Neural cell (in vitro differentiated cells): ENCODE measurements at regions not wholly inside any gene's neighbourhood (a gene's known extent, or its start where the extent isn't known, plus 50 kb on each side); places are given as distances from the start of the nearest gene placed in this dataset.

Experiments
- H2AFZ ChIP-seq: fragments of 200-600, 300-800 bp; sonication (generic), shearing (Covaris generic); 2 replicates; pipeline ENCODE4 v1.6.0; 2014; ENCODE audit warnings: low read depth, mild to moderate bottlenecking, antibody characterized with exemption, low read length, moderate library complexity
- H3F3A ChIP-seq: fragments of 200-600 bp; shearing (Covaris generic); 2 replicates; pipeline ENCODE4 v1.6.1; 2016; ENCODE audit warnings: mild to moderate bottlenecking, moderate library complexity, mixed read lengths, antibody characterized with exemption, low read length; ENCODE audit not compliant: insufficient read depth, poor library complexity, severe bottlenecking
- H3K27ac ChIP-seq: fragments of 200-600, 300-800 bp; sonication (generic), shearing (Covaris generic); 2 replicates; pipeline ENCODE4 v1.5.1; 2014; ENCODE audit warnings: mild to moderate bottlenecking, low read length, moderate library complexity
- H3K27me3 ChIP-seq: fragments of 300-800, 200-600 bp; sonication (generic), shearing (Covaris generic); 2 replicates; pipeline ENCODE4 v1.6.0; 2014; ENCODE audit warnings: mild to moderate bottlenecking, low read depth, low read length, moderate library complexity; ENCODE audit not compliant: insufficient read depth
- H3K36me3 ChIP-seq: fragments of 300-800, 200-600 bp; sonication (generic), shearing (Covaris generic); 2 replicates; pipeline ENCODE4 v1.5.1; 2014; ENCODE audit warnings: mild to moderate bottlenecking, antibody characterized with exemption, low read length, moderate library complexity; ENCODE audit not compliant: insufficient read depth
- H3K4me2 ChIP-seq: fragments of 300-800, 200-600 bp; sonication (generic), shearing (Covaris generic); 2 replicates; pipeline ENCODE4 v1.6.0; 2014; ENCODE audit warnings: mild to moderate bottlenecking, low read length
- H3K4me3 ChIP-seq: fragments of 300-800, 200-600 bp; sonication (generic), shearing (Covaris generic); 2 replicates; pipeline ENCODE4 v1.5.1; 2014; ENCODE audit warnings: mild to moderate bottlenecking, low read length, moderate library complexity
- H3K79me2 ChIP-seq: fragments of 200-600 bp; shearing (Covaris generic); replicated peaks from 2 replicates; pipeline ENCODE4 v1.6.0; 2014; ENCODE audit warnings: mild to moderate bottlenecking, low read length, moderate library complexity; ENCODE audit not compliant: insufficient read depth
- H3K9ac ChIP-seq: fragments of 300-800, 200-600 bp; sonication (generic), shearing (Covaris generic); 2 replicates; pipeline ENCODE4 v1.6.1; 2016; ENCODE audit warnings: mild to moderate bottlenecking, low read length, mixed read lengths
- H3K9me2 ChIP-seq: fragments of 200-600 bp; shearing (Covaris generic); 2 replicates; pipeline ENCODE4 v1.6.1; 2016; ENCODE audit warnings: mild to moderate bottlenecking, low read length, mixed read lengths; ENCODE audit not compliant: insufficient read depth
- H3K9me3 ChIP-seq: fragments of 200-600, 300-800 bp; sonication (generic), shearing (Covaris generic); 2 replicates; pipeline ENCODE4 v1.6.1; 2016; ENCODE audit warnings: mild to moderate bottlenecking, mixed run types, low read length, moderate library complexity, mixed read lengths
- H4K20me1 ChIP-seq: fragments of 200-600 bp; shearing (Covaris generic); 2 replicates; pipeline ENCODE4 v1.6.1; 2016; ENCODE audit warnings: mild to moderate bottlenecking, mixed run types; ENCODE audit not compliant: insufficient read depth
- CTCF ChIP-seq: fragments of 450-650 bp; IDR thresholded peaks from 2 replicates; pipeline ENCODE4 v1.5.1; 2014; ENCODE audit warnings: antibody characterized with exemption, mild to moderate bottlenecking, moderate library complexity; ENCODE audit not compliant: poor library complexity, severe bottlenecking
- EP300 ChIP-seq: fragments of 450-650 bp; conservative IDR thresholded peaks from 2 replicates; pipeline ENCODE4 v1.6.1; 2014; ENCODE audit warnings: antibody characterized with exemption, mild to moderate bottlenecking, moderate library complexity; ENCODE audit not compliant: poor library complexity, severe bottlenecking
- EZH2 ChIP-seq: fragments of 200-600, 300-800 bp; shearing (Covaris generic), sonication (generic); IDR thresholded peaks from 2 replicates; pipeline ENCODE4 v1.6.1; 2014; ENCODE audit warnings: antibody characterized with exemption, low read length, borderline replicate concordance, mild to moderate bottlenecking; ENCODE audit not compliant: insufficient read depth, poor library complexity, severe bottlenecking
- MXI1 ChIP-seq: fragments of 450-650 bp; conservative IDR thresholded peaks from 2 replicates; pipeline ENCODE4 v1.6.1; 2014; ENCODE audit warnings: antibody characterized with exemption, mild to moderate bottlenecking; ENCODE audit not compliant: poor library complexity, severe bottlenecking
- POLR2AphosphoS5 ChIP-seq: IDR thresholded peaks from 2 replicates; pipeline ENCODE4 v1.6.1; 2012
- RAD21 ChIP-seq: fragments of 450-650 bp; conservative IDR thresholded peaks from 2 replicates; pipeline ENCODE4 v1.6.1; 2014; ENCODE audit warnings: antibody characterized with exemption, mild to moderate bottlenecking, moderate library complexity
- REST ChIP-seq: IDR thresholded peaks from 2 replicates; pipeline ENCODE4 v1.6.1; 2012; ENCODE audit warnings: borderline replicate concordance
- SMC3 ChIP-seq: fragments of 450-650 bp; conservative IDR thresholded peaks from 2 replicates; pipeline ENCODE4 v1.6.1; 2014; ENCODE audit warnings: antibody characterized with exemption, mild to moderate bottlenecking, moderate library complexity; ENCODE audit not compliant: poor library complexity
- TAF1 ChIP-seq: IDR thresholded peaks from 2 replicates; pipeline ENCODE4 v1.6.1; 2012; ENCODE audit warnings: low read depth

- Histone ChIP-seq H3K9me2 (no peaks in the 10 kb centered on the region), H3K27ac (no peak overlapping the region), H3K27me3 (no peaks in the 10 kb centered on the region), H3K79me2 (no peaks in the 10 kb centered on the region), H3K36me3 (no peaks in the 10 kb centered on the region), H3K4me3 (no peak overlapping the region), H3K4me2 (no peak overlapping the region), H4K20me1 (no peaks in the 10 kb centered on the region), H2AFZ (no peak overlapping the region), H3F3A (no peaks in the 10 kb centered on the region), H3K9ac (no peak overlapping the region), H3K9me3 (no peaks in the 10 kb centered on the region)
- no peak for TF ChIP-seq MXI1
- TF ChIP-seq EZH2, result no peak
- no peak for TF ChIP-seq TAF1
- TF ChIP-seq CTCF, result no peak
- TF ChIP-seq EP300, result no peak
- TF ChIP-seq SMC3, result no peak
Observed at GRCh38 chr5:159737263-159737662, 179.0 kb upstream of the ADRA1B start.

- no peak overlapping the region for H3K4me3 ChIP-seq
- H3K79me2 ChIP-seq, result no peaks in the 10 kb centered on the region
- no peak overlapping the region for H2AFZ ChIP-seq
- no peak overlapping the region for H3K4me2 ChIP-seq
- H3K27me3 ChIP-seq, result no peaks in the 10 kb centered on the region
- H3K9me2 ChIP-seq, result no peaks in the 10 kb centered on the region
- H3K9me3 ChIP-seq, result no peaks in the 10 kb centered on the region
- H4K20me1 ChIP-seq, result no peaks in the 10 kb centered on the region
- H3K27ac ChIP-seq, result no peak overlapping the region
- H3K36me3 ChIP-seq, result no peaks in the 10 kb centered on the region
- no peaks in the 10 kb centered on the region for H3F3A ChIP-seq
- no peak overlapping the region for H3K9ac ChIP-seq
- no peak for TF ChIP-seq EP300
- no peak for TF ChIP-seq MXI1
- TF ChIP-seq RAD21, result no peak
- no peak for TF ChIP-seq POLR2AphosphoS5
- no peak for TF ChIP-seq EZH2
- TF ChIP-seq CTCF, result no peak
- TF ChIP-seq REST, result no peak
- TF ChIP-seq SMC3, result no peak
- TF ChIP-seq TAF1, result no peak
Observed at GRCh38 chr5:159741829-159742322, 174.4 kb upstream of the ADRA1B start.
